Spinal cord (tissue), 9 donors: ENCODE measurements at regions not wholly inside any gene's neighbourhood (a gene's known extent, or its start where the extent isn't known, plus 50 kb on each side); places are given as distances from the start of the nearest gene placed in this dataset.

Experiments
- DNase-seq, 6 donors: peaks; one replicate each; pipeline versions ENCODE4 v3.0.0 to v3.0.0-alpha.2; 2013 to 2015; ENCODE audit warnings: low spot score in 6 of 6, low read depth in 4 of 6
- H3K27ac ChIP-seq: one replicate; pipeline ENCODE4 v1.5.1; 2013; ENCODE audit warnings: low read depth, low read length, control low read depth
- H3K27me3 ChIP-seq: one replicate; pipeline ENCODE4 v1.6.1; 2013; ENCODE audit warnings: low read length; ENCODE audit not compliant: control insufficient read depth, insufficient read depth
- H3K36me3 ChIP-seq: one replicate; pipeline ENCODE4 v1.6.1; 2013; ENCODE audit warnings: low read length; ENCODE audit not compliant: control insufficient read depth, insufficient read depth
- H3K4me1 ChIP-seq: one replicate; pipeline ENCODE4 v1.6.1; 2013; ENCODE audit warnings: low read length; ENCODE audit not compliant: control insufficient read depth, insufficient read depth
- H3K4me3 ChIP-seq: one replicate; pipeline ENCODE4 v1.5.1; 2013; ENCODE audit warnings: low read depth, low read length, control low read depth
- H3K9me3 ChIP-seq: one replicate; pipeline ENCODE4 v1.6.1; 2013; ENCODE audit warnings: low read length; ENCODE audit not compliant: control insufficient read depth, insufficient read depth
- WGBS: methylation state at CpG from one replicate; pipeline ENCODE4 v1.1.5; 2013; ENCODE audit warnings: missing lambda C conversion rate; ENCODE audit not compliant: insufficient coverage; 5-methylcytosine and 5-hydroxymethylcytosine counted together
- donor health status: healthy.

GRCh38 chr18:48488388-48488850 is 50.4 kb upstream of the CTIF start:
- DNase-seq, result peak in 1 of 6 donors; percentile 66
- no peaks in the 10 kb centered on the region for H3K9me3 ChIP-seq
- no CpG with 5 or more reads among the region's 3 CpGs for WGBS
- H3K36me3 ChIP-seq, result no peaks in the 10 kb centered on the region
- no peaks in the 10 kb centered on the region for H3K4me1 ChIP-seq
- no peak overlapping the region for H3K4me3 ChIP-seq
- H3K27me3 ChIP-seq, result no peaks in the 10 kb centered on the region
- H3K27ac ChIP-seq, result no peak overlapping the region

- no peak overlapping the region for H3K4me3 ChIP-seq
- WGBS, result no CpG with 5 or more reads among the region's 2 CpGs
- no peaks in the 10 kb centered on the region for H3K4me1 ChIP-seq
- H3K27me3 ChIP-seq, result no peaks in the 10 kb centered on the region
- DNase-seq, result no peak
- H3K27ac ChIP-seq, result no peak overlapping the region
- no peaks in the 10 kb centered on the region for H3K9me3 ChIP-seq
- no peaks in the 10 kb centered on the region for H3K36me3 ChIP-seq
These were observed 52.1 kb upstream of the CTIF start for GRCh38 chr18:48486754-48487153.

- no peak overlapping the region for H3K27ac ChIP-seq
- DNase-seq, result no peak
- WGBS, result 38% methylated on average over 2 of the region's 5 CpGs
These were observed 52.9 kb upstream of the CTIF start for GRCh38 chr18:48485828-48486405.

GRCh38 chr18:48481092-48481491 is 57.7 kb upstream of the CTIF start:
- H3K4me3 ChIP-seq, result no peak overlapping the region
- no peaks in the 10 kb centered on the region for H3K27me3 ChIP-seq
- DNase-seq, result no peak
- no peaks in the 10 kb centered on the region for H3K4me1 ChIP-seq
- H3K27ac ChIP-seq, result no peak overlapping the region
- no peaks in the 10 kb centered on the region for H3K9me3 ChIP-seq
- H3K36me3 ChIP-seq, result no peaks in the 10 kb centered on the region
- WGBS, result no CpG with 5 or more reads among the region's 2 CpGs

More at GRCh38 chr18:48485828-48486405, 52.9 kb upstream of the CTIF start:
- Histone ChIP-seq H3K4me3 (no peak overlapping the region), H3K9me3 (no peaks in the 10 kb centered on the region), H3K27me3 (no peaks in the 10 kb centered on the region), H3K36me3 (no peaks in the 10 kb centered on the region), H3K4me1 (no peaks in the 10 kb centered on the region)

GRCh38 chr18:48479531-48479930 is 59.3 kb upstream of the CTIF start:
- no CpG with 5 or more reads among the region's 1 CpG for WGBS
- DNase-seq, result no peak
- Histone ChIP-seq H3K9me3 (no peaks in the 10 kb centered on the region), H3K27ac (no peak overlapping the region), H3K27me3 (no peaks in the 10 kb centered on the region), H3K36me3 (no peaks in the 10 kb centered on the region), H3K4me3 (no peak overlapping the region), H3K4me1 (no peaks in the 10 kb centered on the region)

- H3K27me3 ChIP-seq, result no peaks in the 10 kb centered on the region
These were observed 61.5 kb upstream of the CTIF start for GRCh38 chr18:48477348-48477747.

GRCh38 chr18:48476550-48476917 is 62.3 kb upstream of the CTIF start:
- WGBS, result no CpG with 5 or more reads among the region's 3 CpGs
- H3K27ac ChIP-seq, result no peak overlapping the region
- no peak for DNase-seq
- H3K4me3 ChIP-seq, result no peak overlapping the region
- no peaks in the 10 kb centered on the region for H3K4me1 ChIP-seq
- H3K9me3 ChIP-seq, result no peaks in the 10 kb centered on the region
- no peaks in the 10 kb centered on the region for H3K36me3 ChIP-seq
- H3K27me3 ChIP-seq, result no peaks in the 10 kb centered on the region

More at GRCh38 chr18:48477348-48477747, 61.5 kb upstream of the CTIF start:
- H3K9me3 ChIP-seq, result no peaks in the 10 kb centered on the region
- H3K4me1 ChIP-seq, result no peaks in the 10 kb centered on the region
- no CpG with 5 or more reads among the region's 2 CpGs for WGBS
- DNase-seq, result no peak
- H3K27ac ChIP-seq, result no peak overlapping the region
- no peak overlapping the region for H3K4me3 ChIP-seq
- no peaks in the 10 kb centered on the region for H3K36me3 ChIP-seq

GRCh38 chr18:48475635-48476549 is 62.9 kb upstream of the CTIF start:
- no peak overlapping the region for H3K27ac ChIP-seq
- no peak overlapping the region for H3K4me3 ChIP-seq
- H3K27me3 ChIP-seq, result no peaks in the 10 kb centered on the region
- H3K9me3 ChIP-seq, result no peaks in the 10 kb centered on the region
- DNase-seq, result peak; percentile 48 to 94 (median 62)
- WGBS, result 45% methylated on average over 7 of the region's 8 CpGs
- no peaks in the 10 kb centered on the region for H3K36me3 ChIP-seq
- no peaks in the 10 kb centered on the region for H3K4me1 ChIP-seq

GRCh38 chr18:48473816-48474215 is 64.6 kb upstream of the ZBTB7C start:
- Histone ChIP-seq H3K27me3 (no peaks in the 10 kb centered on the region), H3K27ac (no peak overlapping the region), H3K9me3 (no peaks in the 10 kb centered on the region), H3K4me3 (no peak overlapping the region), H3K36me3 (no peaks in the 10 kb centered on the region), H3K4me1 (no peaks in the 10 kb centered on the region)
- DNase-seq, result no peak
- 100% methylated on average over 1 of the region's 1 CpG for WGBS

GRCh38 chr18:48472610-48473009 is 63.4 kb upstream of the ZBTB7C start:
- H3K9me3 ChIP-seq, result no peaks in the 10 kb centered on the region
- no peaks in the 10 kb centered on the region for H3K4me1 ChIP-seq
- no peak overlapping the region for H3K27ac ChIP-seq
- WGBS, result 93% methylated on average over 1 of the region's 3 CpGs
- no peak for DNase-seq
- no peak overlapping the region for H3K4me3 ChIP-seq
- H3K36me3 ChIP-seq, result no peaks in the 10 kb centered on the region
- H3K27me3 ChIP-seq, result no peaks in the 10 kb centered on the region
